Effector memory CD8-positive, alpha-beta T cell (primary cell): ENCODE measurements at regions not wholly inside any gene's neighbourhood (a gene's known extent, or its start where the extent isn't known, plus 50 kb on each side); places are given as distances from the start of the nearest gene placed in this dataset.
"Not testable (repeated sequence)": the region's sequence is repeated elsewhere in the genome, so short reads cannot be mapped to it uniquely, and the experiment has no call there.

Experiments used
- ATAC-seq: fragments of 150-1000 bp; cut with Tn5 transposase; replicated peaks from 2 replicates; pipeline ENCODE4 v1.10.0; 2021; ENCODE audit warnings: mild to moderate bottlenecking, moderate library complexity
- DNase-seq, 3 experiments: peaks; one replicate each; pipeline ENCODE4 v3.0.0; 2021
- H3K27ac Mint-ChIP-seq, 2 donors: one replicate each; pipeline ENCODE4 v1.8.0; 2022; ENCODE audit warnings: mild to moderate bottlenecking in 2 of 2, mixed read lengths in 2 of 2, moderate library complexity in 2 of 2
- H3K27me3 Mint-ChIP-seq, 2 donors: one replicate each; pipeline ENCODE4 v1.8.0; 2022; ENCODE audit warnings: mixed read lengths in 2 of 2
- H3K36me3 Mint-ChIP-seq: one replicate; pipeline ENCODE4 v1.8.0; 2022; ENCODE audit warnings: mild to moderate bottlenecking, moderate library complexity, mixed read lengths; ENCODE audit not compliant: insufficient read depth
- H3K4me1 Mint-ChIP-seq, 2 donors: one replicate each; pipeline ENCODE4 v1.8.0; 2022; ENCODE audit warnings: low read depth in 2 of 2, mixed read lengths in 2 of 2
- H3K4me3 Mint-ChIP-seq, 2 donors: one replicate each; pipeline ENCODE4 v1.8.0; 2022; ENCODE audit warnings: mild to moderate bottlenecking in 2 of 2, mixed read lengths in 2 of 2, moderate library complexity in 2 of 2
- H3K9me3 Mint-ChIP-seq, 2 donors: one replicate each; pipeline ENCODE4 v1.8.0; 2022; ENCODE audit warnings: mixed read lengths in 2 of 2

DNA sequence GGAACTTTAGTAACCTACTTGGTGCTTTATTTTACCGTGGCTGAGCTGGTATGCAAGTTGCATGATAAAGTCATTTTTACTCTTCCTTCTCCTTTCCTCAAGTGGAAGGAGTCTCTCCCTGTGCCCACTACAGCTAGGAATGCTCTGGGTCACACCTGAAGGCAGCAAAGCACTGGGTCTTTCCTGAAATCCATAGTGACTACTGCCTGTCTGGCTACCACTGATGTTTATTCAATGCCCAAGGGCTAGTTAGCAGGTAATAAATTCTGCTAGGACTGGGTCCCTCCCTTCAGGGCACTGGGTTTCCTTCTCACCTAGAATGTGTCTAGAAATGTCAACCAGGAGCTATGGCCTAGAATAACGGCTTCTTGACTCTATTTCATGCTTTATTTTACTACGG, 1081.4 kb downstream of the FAT4 start:
- no peak for ATAC-seq
- no peaks in the 10 kb centered on the region for H3K4me1 Mint-ChIP-seq

GRCh38 chr4:126396703-126397102, 1081.9 kb downstream of the FAT4 start:
- ATAC-seq: no peak
- H3K9me3 Mint-ChIP-seq: peaks cover 8 to 22% of the 10 kb centered on the region in 2 donors
- no peaks in the 10 kb centered on the region for H3K4me1 Mint-ChIP-seq
- no peaks in the 10 kb centered on the region for H3K36me3 Mint-ChIP-seq
- no peak overlapping the region for H3K27ac Mint-ChIP-seq
- H3K4me3 Mint-ChIP-seq: no peak overlapping the region
- DNase-seq: no peak
- no peaks in the 10 kb centered on the region for H3K27me3 Mint-ChIP-seq

More for the DNA sequence above, 1081.4 kb downstream of the FAT4 start:
- H3K27ac Mint-ChIP-seq: no peak overlapping the region
- peaks cover 8 to 22% of the 10 kb centered on the region in 2 donors for H3K9me3 Mint-ChIP-seq
- H3K4me3 Mint-ChIP-seq: no peak overlapping the region
- no peaks in the 10 kb centered on the region for H3K27me3 Mint-ChIP-seq
- no peak for DNase-seq
- H3K36me3 Mint-ChIP-seq: no peaks in the 10 kb centered on the region

- no peaks in the 10 kb centered on the region for H3K27me3 Mint-ChIP-seq
- H3K27ac Mint-ChIP-seq: no peak overlapping the region
- no peak for ATAC-seq
- no peaks in the 10 kb centered on the region for H3K36me3 Mint-ChIP-seq
- no peak for DNase-seq
- no peaks in the 10 kb centered on the region for H3K4me1 Mint-ChIP-seq
- H3K9me3 Mint-ChIP-seq: peaks cover 6 to 7% of the 10 kb centered on the region in 2 donors
- no peak overlapping the region for H3K4me3 Mint-ChIP-seq
Measured at GRCh38 chr4:126404549-126404948, 1089.8 kb downstream of the FAT4 start.

DNA sequence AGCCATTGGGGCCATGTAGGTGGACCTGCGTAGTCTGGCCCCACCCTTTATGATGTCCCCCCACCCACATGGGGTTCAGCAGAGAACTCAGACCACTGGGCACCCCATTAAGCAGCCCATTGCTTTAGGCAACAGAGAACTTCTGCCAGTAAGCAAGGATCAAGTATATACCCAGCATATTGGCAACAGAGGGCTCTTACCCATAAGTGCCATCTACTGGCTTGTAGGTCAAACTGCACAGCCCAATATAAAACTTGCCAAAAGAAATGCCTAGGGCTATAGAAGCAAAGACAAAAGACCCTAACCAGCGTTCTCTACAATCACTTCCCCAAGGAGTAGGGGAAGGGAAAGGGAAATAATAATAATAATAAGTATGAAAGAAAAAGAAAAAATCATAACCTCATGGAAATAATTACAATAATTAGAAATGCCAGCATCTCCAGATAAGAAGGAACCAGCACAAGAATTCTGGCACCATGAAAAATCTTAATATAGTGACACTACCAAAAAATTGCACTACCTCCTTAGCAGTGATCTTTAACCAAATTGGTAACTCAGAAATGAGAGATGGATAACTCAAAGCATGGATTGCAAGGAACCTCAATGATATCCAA, 1090.7 kb downstream of the FAT4 start:
- Mint-ChIP-seq H3K36me3 (no peaks in the 10 kb centered on the region), H3K27ac (no peak overlapping the region), H3K9me3 (peaks cover 7% of the 10 kb centered on the region in 2 donors), H3K4me1 (no peaks in the 10 kb centered on the region), H3K27me3 (no peaks in the 10 kb centered on the region), H3K4me3 (no peak overlapping the region)
- DNase-seq (no peak), ATAC-seq (no peak)

- Mint-ChIP-seq H3K4me1 (no peaks in the 10 kb centered on the region), H3K27me3 (no peaks in the 10 kb centered on the region), H3K27ac (no peak overlapping the region), H3K9me3 (peaks cover 7 to 14% of the 10 kb centered on the region in 2 donors), H3K36me3 (no peaks in the 10 kb centered on the region), H3K4me3 (no peak overlapping the region)
- ATAC-seq: no peak
- no peak for DNase-seq
Measured at GRCh38 chr4:126409746-126410145, 1095.0 kb downstream of the FAT4 start.

DNA sequence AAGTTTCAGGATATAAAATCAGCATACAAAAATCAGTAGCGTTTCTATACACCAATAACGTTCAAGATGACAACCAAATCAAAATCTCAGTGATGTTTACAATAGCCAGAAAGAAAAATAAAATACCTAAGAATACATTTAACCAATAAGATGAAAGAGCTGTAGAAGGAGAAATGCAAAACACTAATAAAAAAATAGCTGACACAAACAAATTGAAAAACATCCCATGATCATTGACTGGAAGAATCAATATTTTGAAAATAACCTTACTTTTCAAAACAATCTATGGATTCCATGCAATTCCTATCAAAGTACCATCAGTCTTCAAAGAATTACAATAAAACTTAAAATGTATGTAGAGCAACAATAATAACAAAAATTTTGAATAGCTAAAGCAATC, 1096.3 kb downstream of the FAT4 start:
- no peak overlapping the region for H3K27ac Mint-ChIP-seq
- ATAC-seq: no peak
- H3K36me3 Mint-ChIP-seq: no peaks in the 10 kb centered on the region
- no peak overlapping the region for H3K4me3 Mint-ChIP-seq
- no peaks in the 10 kb centered on the region for H3K27me3 Mint-ChIP-seq
- no peak for DNase-seq
- H3K4me1 Mint-ChIP-seq: no peaks in the 10 kb centered on the region
- peaks cover 7 to 14% of the 10 kb centered on the region in 2 donors for H3K9me3 Mint-ChIP-seq

GRCh38 chr4:126412310-126412709, 1097.6 kb downstream of the FAT4 start:
- not testable (repeated sequence) for H3K36me3 Mint-ChIP-seq, DNase-seq, H3K4me1 Mint-ChIP-seq, H3K4me3 Mint-ChIP-seq, ATAC-seq, H3K27me3 Mint-ChIP-seq, H3K27ac Mint-ChIP-seq
- peaks cover 6 to 14% of the 10 kb centered on the region in 2 donors for H3K9me3 Mint-ChIP-seq

DNA sequence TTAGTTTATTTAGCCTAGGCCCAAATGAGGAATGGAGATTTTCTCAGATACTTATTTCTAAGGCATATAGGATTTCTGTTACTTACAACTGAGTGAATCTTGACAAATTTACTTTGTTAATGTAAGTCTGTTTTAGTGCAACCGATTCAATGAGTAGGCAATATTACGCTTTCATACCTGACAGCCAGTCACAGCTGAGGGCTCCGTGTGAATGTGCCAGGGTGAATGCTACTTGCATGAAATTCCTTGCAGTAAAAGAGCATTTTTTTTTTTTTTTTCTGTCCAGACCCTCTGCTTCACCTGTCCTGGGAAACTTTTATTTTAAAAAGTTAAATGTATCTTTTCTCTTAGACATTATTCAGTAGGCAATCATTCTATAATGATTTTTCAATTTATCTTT, 1100.0 kb downstream of the FAT4 start:
- Mint-ChIP-seq H3K9me3 (peaks cover 7 to 8% of the 10 kb centered on the region in 2 donors), H3K27me3 (no peaks in the 10 kb centered on the region), H3K4me3 (no peak overlapping the region), H3K27ac (no peak overlapping the region), H3K36me3 (no peaks in the 10 kb centered on the region), H3K4me1 (no peaks in the 10 kb centered on the region)
- ATAC-seq (no peak), DNase-seq (no peak)

DNA sequence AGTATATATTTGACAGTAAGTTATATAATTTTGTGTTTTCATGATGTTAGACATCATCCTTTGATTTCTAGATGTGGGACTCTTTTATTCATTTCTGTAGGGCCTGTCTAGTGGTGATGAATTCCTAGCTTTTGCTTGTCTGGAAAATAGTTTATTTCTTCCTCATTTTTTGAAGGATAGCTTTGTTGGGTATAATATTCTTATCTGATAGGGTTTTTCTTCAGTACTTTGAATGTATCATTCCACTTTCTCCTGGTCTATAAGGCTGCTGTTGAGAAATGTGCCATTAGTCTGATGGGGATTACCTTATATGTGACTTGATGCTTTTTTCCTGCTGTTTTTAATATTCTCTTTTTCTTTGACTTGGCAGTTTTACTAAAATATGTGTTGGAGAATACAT, 1104.5 kb downstream of the FAT4 start:
- no peak overlapping the region for H3K4me3 Mint-ChIP-seq
- H3K36me3 Mint-ChIP-seq: no peaks in the 10 kb centered on the region
- H3K9me3 Mint-ChIP-seq: peaks cover 11 to 12% of the 10 kb centered on the region in 2 donors
- DNase-seq (no peak), ATAC-seq (no peak)
- H3K4me1 Mint-ChIP-seq: no peaks in the 10 kb centered on the region
- no peaks in the 10 kb centered on the region for H3K27me3 Mint-ChIP-seq
- H3K27ac Mint-ChIP-seq: no peak overlapping the region

DNA sequence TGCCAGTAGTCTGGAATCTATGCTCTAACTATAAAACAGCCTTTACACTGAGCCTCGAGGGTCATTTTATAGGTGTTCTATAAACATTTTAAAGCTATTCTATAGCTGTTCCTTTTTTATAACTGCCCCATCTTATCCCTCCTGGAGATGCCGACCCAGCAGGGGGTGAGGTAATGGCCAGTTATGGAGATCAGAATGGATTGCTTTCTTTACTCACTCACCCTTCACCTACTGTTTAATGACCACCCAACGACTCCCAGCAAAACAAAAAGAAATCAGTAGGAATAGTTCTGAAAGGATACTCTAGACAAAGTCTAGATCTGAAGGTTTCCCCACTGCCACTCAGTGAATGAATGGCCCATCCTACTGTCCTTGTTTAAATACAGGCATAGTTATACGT, 1113.1 kb downstream of the FAT4 start:
- no peak overlapping the region for H3K4me3 Mint-ChIP-seq
- no peaks in the 10 kb centered on the region for H3K27me3 Mint-ChIP-seq
- no peaks in the 10 kb centered on the region for H3K4me1 Mint-ChIP-seq
- H3K36me3 Mint-ChIP-seq: no peaks in the 10 kb centered on the region
- DNase-seq (no peak), ATAC-seq (no peak)
- peaks cover 0 to 8% of the 10 kb centered on the region in 2 donors for H3K9me3 Mint-ChIP-seq
- no peak overlapping the region for H3K27ac Mint-ChIP-seq

DNA sequence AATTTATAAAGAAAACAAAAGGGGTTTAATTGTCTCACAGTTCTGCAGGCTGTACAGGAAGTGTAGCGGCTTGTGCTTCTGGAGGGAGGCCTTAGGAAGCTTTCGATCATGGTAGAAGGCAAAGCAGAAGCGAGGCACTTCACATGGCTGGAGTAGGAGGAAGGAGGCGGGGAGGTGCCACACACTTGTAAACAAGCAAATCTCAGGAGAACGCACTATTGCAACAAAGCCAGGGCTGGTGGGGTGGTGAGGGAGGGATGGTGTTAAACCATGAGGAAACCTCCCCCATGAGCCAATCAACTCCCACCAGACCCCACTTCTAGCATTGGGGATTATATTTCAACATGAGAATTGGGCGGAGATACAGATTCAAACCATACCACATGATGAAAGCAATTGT, 1116.3 kb downstream of the FAT4 start:
- Mint-ChIP-seq H3K4me3 (no peak overlapping the region), H3K27me3 (no peaks in the 10 kb centered on the region), H3K27ac (no peak overlapping the region), H3K4me1 (no peaks in the 10 kb centered on the region), H3K9me3 (peaks cover 0 to 8% of the 10 kb centered on the region in 2 donors), H3K36me3 (no peaks in the 10 kb centered on the region)
- ATAC-seq (no peak), DNase-seq (no peak)

DNA sequence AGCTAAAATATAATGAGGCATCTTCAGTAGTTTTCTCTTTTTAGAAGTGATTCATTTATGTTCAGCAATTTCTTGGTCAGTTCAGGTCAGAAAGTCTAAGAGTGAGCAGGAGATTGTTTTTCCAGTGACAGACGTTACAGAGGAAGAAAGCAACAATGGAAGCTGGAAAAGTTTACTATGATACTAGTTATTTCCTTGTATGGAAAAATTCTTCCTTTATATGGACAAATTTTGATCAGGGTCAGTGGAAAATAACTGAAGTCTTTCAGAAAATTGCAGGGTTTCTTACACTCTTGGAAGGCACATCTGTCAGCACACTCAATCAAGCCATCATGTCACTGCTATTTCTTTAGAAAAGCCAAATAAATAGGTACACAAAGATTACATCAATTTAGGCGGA, 1120.7 kb downstream of the FAT4 start:
- Mint-ChIP-seq H3K27me3 (no peaks in the 10 kb centered on the region), H3K4me3 (no peak overlapping the region), H3K36me3 (no peaks in the 10 kb centered on the region), H3K27ac (no peak overlapping the region), H3K9me3 (peaks cover 10% of the 10 kb centered on the region in 2 donors), H3K4me1 (no peaks in the 10 kb centered on the region)
- DNase-seq (no peak), ATAC-seq (no peak)

DNA sequence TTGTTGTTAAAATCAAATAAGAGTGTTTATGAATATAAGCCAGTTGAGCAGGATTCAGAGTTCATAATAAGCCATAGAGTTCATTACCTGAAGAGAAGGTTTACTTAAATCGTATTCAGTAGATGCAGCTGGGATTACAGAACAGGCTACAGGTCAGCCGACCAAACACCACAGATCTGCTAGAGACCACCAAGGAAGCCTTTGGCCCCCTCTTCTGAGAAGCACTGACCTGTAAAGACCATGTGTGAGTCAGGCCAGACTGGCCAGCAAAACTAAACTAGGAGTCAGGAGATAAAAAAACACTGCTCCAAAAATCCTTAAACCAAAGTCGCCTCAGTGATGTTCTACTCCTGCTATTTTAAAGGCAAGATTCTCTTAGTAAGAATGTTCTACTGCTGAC, 1125.5 kb downstream of the FAT4 start:
- DNase-seq: no peak
- H3K4me3 Mint-ChIP-seq: no peak overlapping the region
- H3K27ac Mint-ChIP-seq: no peak overlapping the region
- no peaks in the 10 kb centered on the region for H3K36me3 Mint-ChIP-seq
- no peaks in the 10 kb centered on the region for H3K27me3 Mint-ChIP-seq
- H3K9me3 Mint-ChIP-seq: peaks cover 6 to 10% of the 10 kb centered on the region in 2 donors
- H3K4me1 Mint-ChIP-seq: no peaks in the 10 kb centered on the region
- ATAC-seq: no peak

GRCh38 chr4:126441173-126442035, 1126.6 kb downstream of the FAT4 start:
- Mint-ChIP-seq H3K27ac (no peak overlapping the region), H3K4me3 (no peak overlapping the region), H3K36me3 (no peaks in the 10 kb centered on the region), H3K9me3 (peaks cover 6 to 10% of the 10 kb centered on the region in 2 donors), H3K4me1 (no peaks in the 10 kb centered on the region), H3K27me3 (no peaks in the 10 kb centered on the region)
- ATAC-seq: no peak
- DNase-seq: no peak
